GM12874 (cell line): ENCODE measurements at regions not wholly inside any gene's neighbourhood (a gene's known extent, or its start where the extent isn't known, plus 50 kb on each side); places are given as distances from the start of the nearest gene placed in this dataset.

Experiments used
- TF ChIP-seq, protein P1 (sequence below): IDR thresholded peaks from 2 replicates; pipeline ENCODE4 v1.5.1; 2011; ENCODE audit warnings: low read depth, mild to moderate bottlenecking, control low read depth, low read length, moderate library complexity; ENCODE audit not compliant: insufficient read depth

DNA sequence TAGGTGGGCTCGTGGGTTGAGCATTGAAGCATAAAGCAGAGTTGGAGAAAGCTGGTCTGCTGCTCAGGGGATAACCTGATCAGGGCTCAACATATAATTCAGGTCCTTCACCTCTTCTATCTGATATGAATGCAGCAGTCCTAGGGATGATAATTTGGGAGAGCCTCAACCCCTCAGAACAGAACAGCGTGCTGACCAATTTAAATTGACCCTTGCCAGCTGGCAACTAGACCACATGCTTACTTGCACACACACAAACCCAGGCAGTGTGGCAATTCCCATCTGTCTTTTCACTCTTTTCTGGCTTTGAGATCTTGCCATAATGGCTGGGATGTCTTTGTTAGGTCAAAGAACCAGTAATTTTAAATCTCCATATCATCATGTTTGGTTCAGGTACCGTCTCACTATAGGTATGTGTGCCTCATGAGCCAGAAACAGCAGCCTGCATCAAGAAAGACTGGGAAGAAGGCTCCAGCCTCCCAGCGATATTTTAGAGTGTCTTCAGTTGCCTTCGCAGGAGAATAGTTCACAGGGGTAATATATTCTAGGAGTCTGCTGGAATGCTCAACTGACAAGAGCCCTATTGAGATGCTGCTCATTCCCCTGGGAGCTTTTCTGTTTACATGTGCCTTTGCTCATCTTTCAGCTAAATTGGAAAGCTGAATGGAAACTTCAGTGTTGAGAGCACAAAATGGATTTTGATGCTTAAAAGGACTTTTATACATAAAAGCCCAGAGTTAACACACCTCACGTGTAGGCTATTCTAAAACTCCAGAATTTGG lies 497.6 kb downstream of the RASEF start:
- TF ChIP-seq, protein P1, sequence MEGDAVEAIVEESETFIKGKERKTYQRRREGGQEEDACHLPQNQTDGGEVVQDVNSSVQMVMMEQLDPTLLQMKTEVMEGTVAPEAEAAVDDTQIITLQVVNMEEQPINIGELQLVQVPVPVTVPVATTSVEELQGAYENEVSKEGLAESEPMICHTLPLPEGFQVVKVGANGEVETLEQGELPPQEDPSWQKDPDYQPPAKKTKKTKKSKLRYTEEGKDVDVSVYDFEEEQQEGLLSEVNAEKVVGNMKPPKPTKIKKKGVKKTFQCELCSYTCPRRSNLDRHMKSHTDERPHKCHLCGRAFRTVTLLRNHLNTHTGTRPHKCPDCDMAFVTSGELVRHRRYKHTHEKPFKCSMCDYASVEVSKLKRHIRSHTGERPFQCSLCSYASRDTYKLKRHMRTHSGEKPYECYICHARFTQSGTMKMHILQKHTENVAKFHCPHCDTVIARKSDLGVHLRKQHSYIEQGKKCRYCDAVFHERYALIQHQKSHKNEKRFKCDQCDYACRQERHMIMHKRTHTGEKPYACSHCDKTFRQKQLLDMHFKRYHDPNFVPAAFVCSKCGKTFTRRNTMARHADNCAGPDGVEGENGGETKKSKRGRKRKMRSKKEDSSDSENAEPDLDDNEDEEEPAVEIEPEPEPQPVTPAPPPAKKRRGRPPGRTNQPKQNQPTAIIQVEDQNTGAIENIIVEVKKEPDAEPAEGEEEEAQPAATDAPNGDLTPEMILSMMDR = no peak

DNA sequence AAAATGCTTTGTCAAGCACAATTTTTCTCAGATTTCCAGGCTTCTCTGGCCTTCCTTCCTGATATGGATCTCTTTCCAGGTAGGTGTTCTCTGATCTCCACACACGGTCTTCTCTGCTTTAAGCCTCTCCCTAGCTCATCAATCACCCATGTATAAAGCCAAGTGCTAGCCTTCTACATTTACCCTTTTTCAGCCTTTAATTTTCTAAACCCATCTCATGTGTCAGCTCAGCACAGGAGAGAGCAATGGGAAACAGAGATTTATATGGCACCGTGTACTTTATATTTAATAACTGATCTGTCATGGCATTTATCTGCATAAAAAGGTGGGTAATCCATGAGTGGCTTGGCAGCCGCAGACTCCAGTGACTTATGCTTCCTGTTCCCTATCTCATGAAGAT lies 495.0 kb downstream of the RASEF start:
- TF ChIP-seq, protein P1 = no peak

DNA sequence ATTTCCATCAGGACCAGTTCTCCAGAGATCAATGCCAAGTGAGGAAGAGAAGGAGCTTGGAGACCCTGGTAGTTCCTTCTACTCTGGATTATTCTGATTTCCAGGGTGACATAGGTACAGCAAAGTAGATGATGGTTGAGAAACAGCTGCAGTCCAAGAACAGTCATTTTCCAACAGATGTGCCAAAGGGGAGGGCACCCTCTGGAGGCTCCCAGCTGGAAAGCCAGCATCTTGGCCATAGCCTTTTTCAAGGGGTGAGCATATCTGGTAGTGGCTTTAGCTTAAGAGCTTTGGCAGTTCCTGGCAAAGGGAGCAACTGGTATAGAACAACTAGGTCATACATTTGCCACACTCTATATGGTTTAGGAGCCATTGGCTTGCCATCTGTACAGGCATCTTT lies 492.7 kb downstream of the RASEF start:
- TF ChIP-seq, protein P1 = no peak

DNA sequence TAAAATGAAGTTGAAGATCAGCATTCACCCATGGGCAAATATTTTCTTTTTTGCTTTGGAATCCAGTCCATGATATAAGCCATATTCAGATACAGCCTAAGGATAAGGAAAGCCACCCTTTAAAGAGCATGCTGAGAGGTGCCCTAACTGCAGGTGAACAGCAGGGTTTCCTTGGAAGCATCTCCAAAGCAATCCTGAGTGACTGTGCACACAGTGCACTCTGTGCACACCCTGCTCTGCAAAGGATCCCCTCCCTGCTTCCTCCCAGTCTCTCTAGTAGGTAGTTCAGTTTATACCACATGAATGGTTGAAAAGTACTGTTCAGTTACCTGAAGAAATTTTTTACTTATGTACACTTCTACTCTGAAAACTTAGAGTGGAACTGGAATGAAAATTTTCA lies 491.4 kb downstream of the RASEF start:
- TF ChIP-seq, protein P1 = no peak

DNA sequence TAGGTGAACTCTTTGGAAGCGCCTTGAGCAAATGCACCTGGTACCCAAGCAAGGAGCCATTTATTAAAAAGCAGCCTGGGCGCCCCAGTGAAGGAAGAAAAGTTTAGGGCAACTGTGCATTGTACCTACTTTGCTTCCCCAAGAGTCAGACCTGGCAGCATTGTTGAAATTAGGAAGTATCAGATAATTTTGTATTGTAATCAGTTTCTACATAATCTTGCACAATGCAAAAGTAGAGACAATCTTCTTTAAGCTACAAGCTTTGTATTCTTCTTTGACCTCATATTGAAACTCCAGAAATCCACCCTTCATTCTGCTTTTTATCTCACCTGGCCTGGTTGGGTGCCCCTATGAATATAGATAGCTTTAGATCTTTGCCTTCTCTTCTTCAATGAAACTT lies 490.8 kb downstream of the RASEF start:
- TF ChIP-seq, protein P1 = no peak

DNA sequence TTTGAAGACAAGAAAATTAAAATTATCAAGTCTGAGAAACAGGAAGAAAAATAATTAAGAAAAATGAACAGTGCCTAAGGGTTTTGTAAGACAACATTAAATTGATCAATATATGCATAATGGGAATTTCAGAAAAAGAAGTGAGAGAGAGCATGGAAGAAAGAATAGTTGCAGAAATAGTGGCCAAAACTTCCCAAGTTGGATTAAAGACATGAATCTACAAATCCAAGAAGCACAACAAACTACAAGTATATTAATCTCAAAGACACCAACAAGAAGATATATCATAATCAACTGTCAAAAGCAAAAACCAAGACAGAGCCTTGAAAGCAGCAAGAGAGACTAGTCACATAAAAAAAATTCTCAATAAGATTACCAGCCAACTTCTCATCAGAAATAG lies 488.0 kb downstream of the RASEF start:
- TF ChIP-seq, protein P1 = no peak

DNA sequence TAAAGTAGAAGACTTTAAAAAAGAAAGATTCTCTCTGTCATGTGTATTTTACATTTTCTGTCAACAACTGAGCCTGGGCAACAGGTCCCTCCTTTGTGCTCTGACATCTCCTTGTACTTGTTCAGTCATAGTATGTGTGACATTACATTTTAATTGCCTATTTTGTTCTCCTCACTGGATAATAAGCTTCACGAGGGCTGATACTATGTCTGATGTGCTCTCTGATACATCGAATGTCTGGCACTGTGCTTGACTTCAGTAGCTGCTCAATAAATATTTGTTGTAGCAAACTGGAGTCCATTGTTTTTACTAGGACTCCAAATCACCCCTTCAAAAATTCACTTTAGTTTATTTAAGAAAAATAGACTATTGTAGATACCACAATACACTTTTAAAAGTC lies 482.0 kb downstream of the RASEF start:
- TF ChIP-seq, protein P1 = no peak
